HEK293T (cell line): ENCODE measurements at regions not wholly inside any gene's neighbourhood (a gene's known extent, or its start where the extent isn't known, plus 50 kb on each side); places are given as distances from the start of the nearest gene placed in this dataset.

ENCODE experiments used
- CTCF ChIA-PET: fragments of 350-600 bp; formaldehyde crosslinking; extraction: SDS; loops from one replicate; lab custom pipeline; 2021; ENCODE audit warnings: antibody characterized with exemption, inconsistent platforms; lab: Yijun Ruan, JAX
- POLR2A ChIA-PET: fragments of 350-600 bp; formaldehyde crosslinking; extraction: SDS; loops from one replicate; lab custom pipeline; 2020; ENCODE audit warnings: antibody characterized with exemption, inconsistent platforms; lab: Yijun Ruan, JAX
- DNase-seq: peaks from one replicate; pipeline ENCODE4 v3.0.0; 2012; ENCODE audit warnings: mixed read lengths; ENCODE audit errors: extremely low spot score
- ARNT ChIP-seq: fragments of 450-650 bp; IDR thresholded peaks from 2 replicates; pipeline ENCODE4 v1.6.1; 2017; ENCODE audit warnings: mild to moderate bottlenecking
- BHLHE40 ChIP-seq: fragments of 450-650 bp; IDR thresholded peaks from 2 replicates; pipeline ENCODE4 v1.6.1; 2016; ENCODE audit warnings: mild to moderate bottlenecking, moderate library complexity, borderline replicate concordance
- CTBP1 ChIP-seq: fragments of 450-650 bp; IDR thresholded peaks from 2 replicates; pipeline ENCODE4 v1.6.1; 2016; ENCODE audit warnings: borderline replicate concordance
- ELF4 ChIP-seq: fragments of 450-650 bp; IDR thresholded peaks from 2 replicates; pipeline ENCODE4 v1.6.1; 2017; ENCODE audit warnings: antibody characterized with exemption
- FOXA1 ChIP-seq: fragments of 450-650 bp; IDR thresholded peaks from 2 replicates; pipeline ENCODE4 v1.6.1; 2016; ENCODE audit warnings: mild to moderate bottlenecking
- FOXK2 ChIP-seq: fragments of 450-650 bp; IDR thresholded peaks from 2 replicates; pipeline ENCODE4 v1.6.1; 2016; ENCODE audit warnings: mild to moderate bottlenecking
- FOXM1 ChIP-seq: fragments of 450-650 bp; IDR thresholded peaks from 2 replicates; pipeline ENCODE4 v1.6.1; 2017; ENCODE audit warnings: mild to moderate bottlenecking, borderline replicate concordance
- HDGF ChIP-seq: fragments of 450-650 bp; IDR thresholded peaks from 2 replicates; pipeline ENCODE4 v1.6.1; 2017; ENCODE audit warnings: antibody characterized with exemption, borderline replicate concordance
- L3MBTL2 ChIP-seq: fragments of 450-650 bp; conservative IDR thresholded peaks from 2 replicates; pipeline ENCODE4 v1.6.1; 2016; ENCODE audit warnings: mild to moderate bottlenecking
- LEF1 ChIP-seq: fragments of 450-650 bp; IDR thresholded peaks from 2 replicates; pipeline ENCODE4 v1.6.1; 2017; ENCODE audit warnings: mild to moderate bottlenecking, borderline replicate concordance
- NFRKB ChIP-seq: fragments of 450-650 bp; IDR thresholded peaks from 2 replicates; pipeline ENCODE4 v1.6.1; 2016; ENCODE audit warnings: mild to moderate bottlenecking, moderate library complexity
- PKNOX1 ChIP-seq: fragments of 450-650 bp; IDR thresholded peaks from 2 replicates; pipeline ENCODE4 v1.6.1; 2016
- SP1 ChIP-seq: fragments of 450-650 bp; IDR thresholded peaks from 2 replicates; pipeline ENCODE4 v1.6.1; 2017
- SUZ12 ChIP-seq: fragments of 450-650 bp; IDR thresholded peaks from 2 replicates; pipeline ENCODE4 v1.6.1; 2016; ENCODE audit warnings: mild to moderate bottlenecking
- TARDBP ChIP-seq: fragments of 450-650 bp; IDR thresholded peaks from 2 replicates; pipeline ENCODE4 v1.6.1; 2016
- ZNF384 ChIP-seq: fragments of 450-650 bp; IDR thresholded peaks from 2 replicates; pipeline ENCODE4 v1.6.1; 2016

GRCh38 chr4:60814549-60814948, 385.6 kb upstream of the ADGRL3 start:
- CTCF ChIA-PET: no interaction called here
- TF ChIP-seq SUZ12 (no peak), HDGF (no peak), ELF4 (no peak), CTBP1 (no peak), NFRKB (no peak), FOXM1 (no peak), ARNT (no peak), LEF1 (no peak), FOXK2 (no peak), SP1 (no peak), L3MBTL2 (no peak), TARDBP (no peak), BHLHE40 (no peak), ZNF384 (no peak), FOXA1 (no peak), PKNOX1 (no peak)
- POLR2A ChIA-PET: no interaction called here
- no peak for DNase-seq

GRCh38 chr4:60817609-60818008, 382.5 kb upstream of the ADGRL3 start:
- TF ChIP-seq HDGF: no peak
- no peak for TF ChIP-seq TARDBP
- no peak for TF ChIP-seq SP1
- no peak for TF ChIP-seq PKNOX1
- no peak for TF ChIP-seq ZNF384
- no peak for TF ChIP-seq L3MBTL2
- TF ChIP-seq BHLHE40: no peak
- no peak for TF ChIP-seq FOXM1
- no peak for TF ChIP-seq ARNT
- TF ChIP-seq LEF1: no peak
- TF ChIP-seq ELF4: no peak
- no peak for TF ChIP-seq FOXA1
- TF ChIP-seq NFRKB: no peak
- ChIA-PET CTCF (no interaction called here), POLR2A (no interaction called here)
- DNase-seq: no peak

- no peak for DNase-seq
- ChIA-PET CTCF (no interaction called here), POLR2A (no interaction called here)
- TF ChIP-seq ZNF384 (no peak), CTBP1 (no peak), LEF1 (no peak), ELF4 (no peak), PKNOX1 (no peak), NFRKB (no peak), ARNT (no peak), TARDBP (no peak), L3MBTL2 (no peak), FOXA1 (no peak), FOXM1 (no peak), SUZ12 (no peak)
Measured at GRCh38 chr4:60822986-60823385, 377.1 kb upstream of the ADGRL3 start.

GRCh38 chr4:60840020-60840419, 360.1 kb upstream of the ADGRL3 start:
- POLR2A ChIA-PET: no interaction called here
- CTCF ChIA-PET: no interaction called here
- no peak for TF ChIP-seq BHLHE40
- no peak for TF ChIP-seq ARNT
- TF ChIP-seq FOXM1: no peak
- TF ChIP-seq HDGF: no peak
- TF ChIP-seq TARDBP: no peak
- TF ChIP-seq ZNF384: no peak
- TF ChIP-seq FOXA1: no peak
- TF ChIP-seq SUZ12: no peak
- TF ChIP-seq L3MBTL2: no peak
- TF ChIP-seq CTBP1: no peak
- no peak for TF ChIP-seq NFRKB
- TF ChIP-seq LEF1: no peak
- TF ChIP-seq SP1: no peak
- TF ChIP-seq PKNOX1: no peak
- DNase-seq: no peak

GRCh38 chr4:60846678-60847077, 353.4 kb upstream of the ADGRL3 start:
- CTCF ChIA-PET: no interaction called here
- TF ChIP-seq ARNT (no peak), SUZ12 (no peak), TARDBP (no peak), ZNF384 (no peak)
- POLR2A ChIA-PET: no interaction called here
- no peak for DNase-seq

- CTCF ChIA-PET: no interaction called here
- TF ChIP-seq TARDBP: no peak
- no peak for TF ChIP-seq NFRKB
- no peak for TF ChIP-seq CTBP1
- TF ChIP-seq ARNT: no peak
- TF ChIP-seq FOXA1: no peak
- TF ChIP-seq FOXK2: no peak
- no peak for TF ChIP-seq BHLHE40
- no peak for TF ChIP-seq ZNF384
- no peak for TF ChIP-seq L3MBTL2
- no peak for TF ChIP-seq HDGF
- no peak for TF ChIP-seq SUZ12
- no peak for TF ChIP-seq FOXM1
- no peak for TF ChIP-seq PKNOX1
- TF ChIP-seq LEF1: no peak
- no peak for DNase-seq
- POLR2A ChIA-PET: no interaction called here
Measured at GRCh38 chr4:60847614-60848013, 352.5 kb upstream of the ADGRL3 start.
